PC-3 (cell line): ENCODE measurements at regions not wholly inside any gene's neighbourhood (a gene's known extent, or its start where the extent isn't known, plus 50 kb on each side); places are given as distances from the start of the nearest gene placed in this dataset.

ENCODE experiments used
- EZH2 ChIP-seq: fragments of 300-600 bp; sonication (generic); IDR thresholded peaks from one replicate; pipeline ENCODE4 v1.6.1; 2017; ENCODE audit warnings: antibody characterized with exemption, mild to moderate bottlenecking, low read length; ENCODE audit not compliant: unreplicated experiment
- TF ChIP-seq, protein P1 (sequence below): fragments of 300-600 bp; sonication (generic); conservative IDR thresholded peaks from 2 replicates; pipeline ENCODE4 v1.5.1; 2017; ENCODE audit warnings: antibody characterized with exemption, low read depth, mild to moderate bottlenecking, low read length

- TF ChIP-seq, protein P1, sequence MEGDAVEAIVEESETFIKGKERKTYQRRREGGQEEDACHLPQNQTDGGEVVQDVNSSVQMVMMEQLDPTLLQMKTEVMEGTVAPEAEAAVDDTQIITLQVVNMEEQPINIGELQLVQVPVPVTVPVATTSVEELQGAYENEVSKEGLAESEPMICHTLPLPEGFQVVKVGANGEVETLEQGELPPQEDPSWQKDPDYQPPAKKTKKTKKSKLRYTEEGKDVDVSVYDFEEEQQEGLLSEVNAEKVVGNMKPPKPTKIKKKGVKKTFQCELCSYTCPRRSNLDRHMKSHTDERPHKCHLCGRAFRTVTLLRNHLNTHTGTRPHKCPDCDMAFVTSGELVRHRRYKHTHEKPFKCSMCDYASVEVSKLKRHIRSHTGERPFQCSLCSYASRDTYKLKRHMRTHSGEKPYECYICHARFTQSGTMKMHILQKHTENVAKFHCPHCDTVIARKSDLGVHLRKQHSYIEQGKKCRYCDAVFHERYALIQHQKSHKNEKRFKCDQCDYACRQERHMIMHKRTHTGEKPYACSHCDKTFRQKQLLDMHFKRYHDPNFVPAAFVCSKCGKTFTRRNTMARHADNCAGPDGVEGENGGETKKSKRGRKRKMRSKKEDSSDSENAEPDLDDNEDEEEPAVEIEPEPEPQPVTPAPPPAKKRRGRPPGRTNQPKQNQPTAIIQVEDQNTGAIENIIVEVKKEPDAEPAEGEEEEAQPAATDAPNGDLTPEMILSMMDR: no peak
- TF ChIP-seq EZH2: no peak
Measured at GRCh38 chr6:23532227-23532626, 593.8 kb upstream of the NRSN1 start.
